ENCODE measurements at regions not wholly inside any gene's neighbourhood (a gene's known extent, or its start where the extent isn't known, plus 50 kb on each side); places are given as distances from the start of the nearest gene placed in this dataset.

GRCh38 chr10:121327727-121328126 is 270.5 kb downstream of the FGFR2 start:
- TF ChIP-seq, protein P1, sequence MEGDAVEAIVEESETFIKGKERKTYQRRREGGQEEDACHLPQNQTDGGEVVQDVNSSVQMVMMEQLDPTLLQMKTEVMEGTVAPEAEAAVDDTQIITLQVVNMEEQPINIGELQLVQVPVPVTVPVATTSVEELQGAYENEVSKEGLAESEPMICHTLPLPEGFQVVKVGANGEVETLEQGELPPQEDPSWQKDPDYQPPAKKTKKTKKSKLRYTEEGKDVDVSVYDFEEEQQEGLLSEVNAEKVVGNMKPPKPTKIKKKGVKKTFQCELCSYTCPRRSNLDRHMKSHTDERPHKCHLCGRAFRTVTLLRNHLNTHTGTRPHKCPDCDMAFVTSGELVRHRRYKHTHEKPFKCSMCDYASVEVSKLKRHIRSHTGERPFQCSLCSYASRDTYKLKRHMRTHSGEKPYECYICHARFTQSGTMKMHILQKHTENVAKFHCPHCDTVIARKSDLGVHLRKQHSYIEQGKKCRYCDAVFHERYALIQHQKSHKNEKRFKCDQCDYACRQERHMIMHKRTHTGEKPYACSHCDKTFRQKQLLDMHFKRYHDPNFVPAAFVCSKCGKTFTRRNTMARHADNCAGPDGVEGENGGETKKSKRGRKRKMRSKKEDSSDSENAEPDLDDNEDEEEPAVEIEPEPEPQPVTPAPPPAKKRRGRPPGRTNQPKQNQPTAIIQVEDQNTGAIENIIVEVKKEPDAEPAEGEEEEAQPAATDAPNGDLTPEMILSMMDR (IDR thresholded peaks at IDR 0.05): no peak
- TF ChIP-seq POLR2AphosphoS5 (IDR thresholded peaks at IDR 0.05): no peak
- TF ChIP-seq POLR2A (IDR thresholded peaks at IDR 0.05): no peak
- TF ChIP-seq EP300 (IDR thresholded peaks at IDR 0.05; ENCODE audit: low read depth): no peak
